GM10248 (cell line): ENCODE measurements at regions not wholly inside any gene's neighbourhood (a gene's known extent, or its start where the extent isn't known, plus 50 kb on each side); places are given as distances from the start of the nearest gene placed in this dataset.

Source experiments
- CTCF ChIA-PET: fragments of 300-600 bp; sonication (Branson Sonifier 250); formaldehyde crosslinking; extraction: SDS; loops from one replicate; lab custom pipeline; 2021; ENCODE audit warnings: antibody characterized with exemption; lab: Yijun Ruan, JAX
- POLR2A ChIA-PET: fragments of 350-650 bp; sonication (Branson Sonifier 250); formaldehyde crosslinking; extraction: SDS; loops from one replicate; lab custom pipeline; 2020; ENCODE audit warnings: antibody characterized with exemption; lab: Yijun Ruan, JAX
- DNase-seq: peaks from one replicate; pipeline ENCODE4 v3.0.0; 2012; ENCODE audit errors: extremely low spot score
- TF ChIP-seq, protein P1 (sequence below): IDR thresholded peaks from 2 replicates; pipeline ENCODE4 v1.5.1; 2012; ENCODE audit warnings: mild to moderate bottlenecking, low read depth; ENCODE audit errors: extremely low read depth, missing control alignments, control extremely low read depth

DNA sequence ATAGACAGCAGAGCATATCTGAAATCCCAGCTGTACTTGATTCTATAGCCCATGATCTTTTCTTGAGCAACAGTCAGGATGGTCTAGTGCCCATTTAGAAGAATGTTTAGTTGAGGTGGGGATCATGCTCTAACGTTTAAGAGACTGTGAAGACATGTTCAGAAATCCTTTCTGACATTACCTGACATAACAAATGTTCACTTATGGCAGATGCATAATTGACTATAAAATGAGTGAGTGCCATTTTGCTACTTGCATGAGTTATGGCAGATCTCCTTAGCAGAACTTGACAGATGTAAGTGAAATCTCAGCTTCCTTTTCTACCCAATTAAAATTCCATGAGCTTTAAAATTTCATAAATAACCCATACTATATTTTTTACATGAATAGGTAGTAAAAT lies 209.5 kb upstream of the MMADHC start:
- DNase-seq: no peak
- POLR2A ChIA-PET: no interaction called here
- TF ChIP-seq, protein P1, sequence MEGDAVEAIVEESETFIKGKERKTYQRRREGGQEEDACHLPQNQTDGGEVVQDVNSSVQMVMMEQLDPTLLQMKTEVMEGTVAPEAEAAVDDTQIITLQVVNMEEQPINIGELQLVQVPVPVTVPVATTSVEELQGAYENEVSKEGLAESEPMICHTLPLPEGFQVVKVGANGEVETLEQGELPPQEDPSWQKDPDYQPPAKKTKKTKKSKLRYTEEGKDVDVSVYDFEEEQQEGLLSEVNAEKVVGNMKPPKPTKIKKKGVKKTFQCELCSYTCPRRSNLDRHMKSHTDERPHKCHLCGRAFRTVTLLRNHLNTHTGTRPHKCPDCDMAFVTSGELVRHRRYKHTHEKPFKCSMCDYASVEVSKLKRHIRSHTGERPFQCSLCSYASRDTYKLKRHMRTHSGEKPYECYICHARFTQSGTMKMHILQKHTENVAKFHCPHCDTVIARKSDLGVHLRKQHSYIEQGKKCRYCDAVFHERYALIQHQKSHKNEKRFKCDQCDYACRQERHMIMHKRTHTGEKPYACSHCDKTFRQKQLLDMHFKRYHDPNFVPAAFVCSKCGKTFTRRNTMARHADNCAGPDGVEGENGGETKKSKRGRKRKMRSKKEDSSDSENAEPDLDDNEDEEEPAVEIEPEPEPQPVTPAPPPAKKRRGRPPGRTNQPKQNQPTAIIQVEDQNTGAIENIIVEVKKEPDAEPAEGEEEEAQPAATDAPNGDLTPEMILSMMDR: no peak
- CTCF ChIA-PET: interaction anchor here (0.9 to 1.6 kb wide), 3 partner anchors 12 to 36 kb away, joined by 3 to 4 read pairs (median 3); no protein-coding TSS in a partner anchor

DNA sequence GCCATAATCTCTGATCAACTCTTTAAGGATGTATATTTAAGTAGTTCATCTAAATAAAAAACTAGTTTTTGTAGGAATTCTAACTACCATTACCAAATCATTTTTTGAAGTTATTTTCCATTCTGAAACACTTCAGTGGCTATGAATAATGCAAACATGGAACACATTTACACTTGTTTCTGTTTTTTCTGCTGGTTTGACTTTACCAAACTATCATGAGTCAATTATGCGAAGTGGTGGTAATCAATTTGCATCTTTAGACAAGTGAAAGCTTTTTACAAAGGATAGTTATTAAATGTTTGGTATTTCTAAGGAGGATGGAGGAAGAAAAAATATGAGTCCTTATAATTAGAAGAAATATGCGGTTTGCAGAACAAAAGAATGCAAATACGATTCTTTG lies 202.0 kb upstream of the MMADHC start:
- no peak for DNase-seq
- CTCF ChIA-PET: no interaction called here
- TF ChIP-seq, protein P1: no peak
- POLR2A ChIA-PET: no interaction called here

DNA sequence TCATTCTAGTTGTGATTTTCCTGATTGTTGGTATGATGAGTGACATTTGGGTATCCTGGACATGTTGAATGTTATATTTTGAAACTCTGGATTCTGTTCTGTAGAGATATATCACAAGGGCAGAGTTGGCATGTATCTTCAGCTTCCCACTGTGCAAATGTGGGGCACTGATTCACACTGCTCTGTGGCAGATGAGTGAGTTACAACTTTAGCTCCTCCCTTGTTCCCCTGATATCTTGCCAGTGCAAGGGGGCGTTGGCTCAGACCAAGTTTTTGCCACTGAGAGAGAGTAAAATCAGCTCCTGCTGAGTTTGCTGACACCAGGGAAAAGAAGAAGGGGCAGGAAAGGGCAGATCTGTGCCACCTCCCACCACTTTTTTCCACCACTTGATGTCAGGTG lies 199.6 kb upstream of the MMADHC start:
- DNase-seq: no peak
- ChIA-PET POLR2A (no interaction called here), CTCF (interaction anchor here (1.0 to 1.3 kb wide), 3 partner anchors 12 to 1438 kb away, joined by 3 read pairs; no protein-coding TSS in a partner anchor)
- TF ChIP-seq, protein P1: no peak

DNA sequence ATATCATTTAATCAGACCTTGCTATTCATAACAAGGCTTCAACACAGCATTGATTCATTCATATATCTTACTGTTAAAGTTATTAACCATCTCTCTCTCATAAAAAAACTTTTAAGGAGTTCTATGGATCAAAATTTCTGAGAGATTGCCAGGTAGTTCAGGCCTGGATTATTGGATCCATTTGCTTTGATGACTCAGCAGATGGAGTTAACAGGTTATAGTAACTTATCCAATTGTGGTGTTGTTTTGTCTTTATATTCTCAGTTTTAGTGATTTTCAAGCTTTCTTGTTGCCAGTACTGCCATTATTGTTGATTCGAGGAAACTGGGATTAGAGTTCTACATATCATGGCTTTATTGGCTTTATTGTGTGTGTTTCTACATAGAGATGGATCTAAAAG lies 195.7 kb upstream of the MMADHC start:
- CTCF ChIA-PET: interaction anchor here (3.1 kb wide), 1 partner anchor 18 kb away, joined by 9 read pairs; no protein-coding TSS in a partner anchor
- no peak for DNase-seq
- TF ChIP-seq, protein P1: no peak
- POLR2A ChIA-PET: no interaction called here

DNA sequence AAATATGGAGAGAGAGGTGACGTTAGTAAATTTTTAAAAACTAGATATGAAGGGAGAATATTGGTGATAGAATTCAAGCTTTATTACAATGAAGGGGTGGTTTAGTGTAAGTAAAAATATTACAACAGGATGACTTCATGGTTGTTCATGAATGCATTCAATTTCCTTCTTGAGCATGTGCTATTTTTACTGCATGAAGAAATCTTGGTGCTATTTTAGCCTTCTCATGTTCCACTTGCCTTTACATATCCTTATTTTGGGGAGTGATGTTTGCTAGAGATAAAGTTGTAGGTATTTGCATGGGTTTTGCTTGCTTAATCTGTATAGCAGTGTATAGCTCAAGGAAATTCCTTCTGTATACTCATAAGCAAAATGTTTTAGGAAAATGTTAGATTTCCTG lies 195.0 kb upstream of the MMADHC start:
- ChIA-PET CTCF (interaction anchor here (3.1 kb wide), 1 partner anchor 19 kb away, joined by 9 read pairs; no protein-coding TSS in a partner anchor), POLR2A (no interaction called here)
- TF ChIP-seq, protein P1: no peak
- no peak for DNase-seq

DNA sequence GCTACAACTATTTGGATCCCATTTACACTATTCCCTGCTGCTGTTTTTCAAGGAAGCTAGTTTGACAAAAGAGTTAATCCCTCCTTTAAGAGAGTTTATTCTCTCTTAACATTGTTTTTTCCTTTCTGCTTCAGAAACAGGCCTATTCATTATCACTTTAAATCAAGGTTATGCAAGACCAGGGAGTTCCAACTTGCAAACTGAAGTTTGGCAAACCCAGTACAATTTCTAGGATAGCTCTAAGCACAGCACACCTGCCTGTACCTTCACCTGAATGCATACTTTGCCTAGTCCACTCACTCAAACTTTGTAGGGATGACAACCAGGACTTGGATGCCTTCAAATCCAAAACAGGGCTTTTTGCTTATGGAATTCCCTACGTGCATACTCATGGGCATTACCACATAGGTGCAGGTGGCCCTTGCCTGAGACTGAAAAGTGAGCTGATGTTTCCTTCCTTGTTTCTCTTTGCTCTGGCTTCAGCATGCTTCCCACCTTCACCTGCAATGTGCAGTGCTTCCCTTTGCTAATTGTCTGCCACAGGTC lies 193.8 kb upstream of the MMADHC start:
- TF ChIP-seq, protein P1: no peak
- DNase-seq: no peak
- CTCF ChIA-PET: no interaction called here
- POLR2A ChIA-PET: no interaction called here
